ENCODE measurements at regions not wholly inside any gene's neighbourhood (a gene's known extent, or its start where the extent isn't known, plus 50 kb on each side); places are given as distances from the start of the nearest gene placed in this dataset.

- TF ChIP-seq CTCF (IDR thresholded peaks at IDR 0.05): no peak
- no peak for TF ChIP-seq POLR2A (IDR thresholded peaks at IDR 0.05; ENCODE audit: low read depth)
- TF ChIP-seq EP300 (IDR thresholded peaks at IDR 0.05): no peak
- no peak for TF ChIP-seq POLR2AphosphoS5 (IDR thresholded peaks at IDR 0.05)
Measured at GRCh38 chr18:22844628-22845027, 88.5 kb upstream of the RBBP8 start.
